B cell (primary cell): ENCODE measurements at regions not wholly inside any gene's neighbourhood (a gene's known extent, or its start where the extent isn't known, plus 50 kb on each side); places are given as distances from the start of the nearest gene placed in this dataset.
"Not testable (repeated sequence)": the region's sequence is repeated elsewhere in the genome, so short reads cannot be mapped to it uniquely, and the experiment has no call there.

Source experiments
- ATAC-seq: fragments of 200-7000 bp; cut with Tn5 transposase; one replicate; pipeline ENCODE4 v1.10.0; 2021; ENCODE audit warnings: low read depth, mild to moderate bottlenecking, moderate number of reproducible peaks, moderate library complexity
- CTCF ChIA-PET: fragments of 350-600 bp; sonication (Branson Sonifier 250); formaldehyde crosslinking; loops from one replicate; lab custom pipeline; 2021; ENCODE audit warnings: antibody characterized with exemption, inconsistent platforms; lab: Charles Lee
- POLR2A ChIA-PET: fragments of 350-600 bp; sonication (Branson Sonifier 250); formaldehyde crosslinking; loops from one replicate; lab custom pipeline; 2021; ENCODE audit warnings: antibody characterized with exemption; lab: Charles Lee
- DNase-seq: peaks from one replicate; pipeline ENCODE4 v3.0.0; 2013
- H2AFZ ChIP-seq: 2 replicates; pipeline ENCODE4 v1.6.1; 2012; ENCODE audit warnings: mild to moderate bottlenecking, low read depth, low read length; ENCODE audit not compliant: insufficient read depth, poor library complexity, severe bottlenecking
- H3K27ac ChIP-seq, 2 donors: 1 replicate in 1 of 2; 2 replicates in 1 of 2; pipeline ENCODE4 v1.5.1; 2012 to 2013; ENCODE audit warnings: low read length in 2 of 2, mild to moderate bottlenecking in 2 of 2, moderate library complexity in 1 of 2
- H3K27me3 ChIP-seq, 4 experiments: fragments of 200-600 bp in 1 of 4; sonication (generic) in 1 of 4; replicated peaks in 1 of 4; 1 replicate in 2 of 4; 2 replicates in 2 of 4; pipeline versions ENCODE4 v1.6.1 to v1.7.0; 2013 to 2016; ENCODE audit warnings: low read length in 3 of 4, mild to moderate bottlenecking in 2 of 4, mixed read lengths in 1 of 4, moderate library complexity in 1 of 4; ENCODE audit not compliant: insufficient read depth in 4 of 4, control insufficient read depth in 3 of 4; ENCODE audit errors: control extremely low read depth in 1 of 4
- H3K36me3 ChIP-seq, 2 experiments: replicated peaks in 1 of 2; 1 replicate in 1 of 2; 2 replicates in 1 of 2; pipeline versions ENCODE4 v1.6.1 to v1.7.1; 2013; ENCODE audit warnings: low read length in 1 of 2; ENCODE audit not compliant: insufficient read depth in 2 of 2, control insufficient read depth in 1 of 2; ENCODE audit errors: control extremely low read depth in 1 of 2, extremely low read depth in 1 of 2
- H3K4me1 ChIP-seq, 2 donors: fragments of 200-600 bp in 1 of 2; sonication (generic) in 1 of 2; 1 replicate in 1 of 2; 2 replicates in 1 of 2; pipeline versions ENCODE4 v1.5.1 to v1.6.1; 2013 to 2017; ENCODE audit warnings: low read length in 2 of 2; ENCODE audit not compliant: control insufficient read depth in 2 of 2, insufficient read depth in 2 of 2
- H3K4me2 ChIP-seq: replicated peaks from 2 replicates; pipeline ENCODE3; 2012; ENCODE audit warnings: mild to moderate bottlenecking, low read depth, low read length; ENCODE audit not compliant: poor library complexity, severe bottlenecking
- H3K4me3 ChIP-seq, 5 experiments: fragments of 200-600 bp in 1 of 5; sonication (generic) in 1 of 5; 1 replicate in 3 of 5; 2 replicates in 2 of 5; pipeline versions ENCODE4 v1.5.1 to v1.7.0; 2011 to 2016; ENCODE audit warnings: low read length in 4 of 5, mild to moderate bottlenecking in 4 of 5, low read depth in 2 of 5, control low read depth in 1 of 5, moderate library complexity in 1 of 5; ENCODE audit not compliant: insufficient read depth in 1 of 5; ENCODE audit errors: control extremely low read depth in 1 of 5, extremely low read depth in 1 of 5
- H3K79me2 ChIP-seq: fragments of 200-600 bp; sonication (generic); one replicate; pipeline ENCODE4 v1.6.0; 2016; ENCODE audit warnings: low read length; ENCODE audit not compliant: control insufficient read depth, insufficient read depth
- H3K9ac ChIP-seq: fragments of 200-600 bp; sonication (generic); 2 replicates; pipeline ENCODE4 v1.6.1; 2017; ENCODE audit warnings: mild to moderate bottlenecking, low read length, moderate library complexity
- H3K9me3 ChIP-seq, 3 donors: one replicate each; pipeline versions ENCODE4 v1.6.1 to v1.7.1; 2013; ENCODE audit warnings: low read length in 2 of 3; ENCODE audit not compliant: control insufficient read depth in 2 of 3, insufficient read depth in 1 of 3; ENCODE audit errors: control extremely low read depth in 1 of 3
- H4K20me1 ChIP-seq: 2 replicates; pipeline ENCODE4 v1.6.0; 2012; ENCODE audit warnings: mild to moderate bottlenecking, low read length; ENCODE audit not compliant: insufficient read depth, control insufficient read depth, poor library complexity, severe bottlenecking
- H3K27ac Mint-ChIP-seq: one replicate; pipeline ENCODE4 v1.8.0; 2021; ENCODE audit warnings: mixed read lengths
- H3K27me3 Mint-ChIP-seq: one replicate; pipeline ENCODE4 v1.8.0; 2021; ENCODE audit warnings: mixed read lengths
- H3K4me1 Mint-ChIP-seq: one replicate; pipeline ENCODE4 v1.8.0; 2021; ENCODE audit warnings: mixed read lengths
- H3K4me3 Mint-ChIP-seq: one replicate; pipeline ENCODE4 v1.8.0; 2021; ENCODE audit warnings: mixed read lengths
- H3K9me3 Mint-ChIP-seq: one replicate; pipeline ENCODE4 v1.8.0; 2022; ENCODE audit warnings: mixed read lengths; ENCODE audit not compliant: insufficient read depth
- CTCF ChIP-seq: fragments of 200-600 bp; IDR thresholded peaks from one replicate; pipeline ENCODE4 v1.8.0; 2022; ENCODE audit warnings: antibody characterized with exemption, mild to moderate bottlenecking
- EZH2 ChIP-seq: IDR thresholded peaks from 2 replicates; pipeline ENCODE4 v1.6.1; 2012; ENCODE audit warnings: borderline replicate concordance, low read depth, mild to moderate bottlenecking, moderate library complexity, low read length; ENCODE audit not compliant: insufficient read depth, poor library complexity, severe bottlenecking
- WGBS: methylation state at CpG from one replicate; pipeline ENCODE4 v1.1.5; 2013; ENCODE audit warnings: missing lambda C conversion rate; ENCODE audit not compliant: insufficient coverage; 5-methylcytosine and 5-hydroxymethylcytosine counted together
- intact Hi-C: fragments of 100-400 bp; cut with micrococcal nuclease; formaldehyde crosslinking; loops from one replicate; pipeline ENCODE4 v1.10.0; 2022

GRCh38 chrY:12292542-12292941 is 408.5 kb upstream of the USP9Y start:
- Histone ChIP-seq H3K27me3 (no peaks in the 10 kb centered on the region), H3K9me3 (no peaks in the 10 kb centered on the region), H4K20me1 (no peaks in the 10 kb centered on the region), H3K36me3 (no peaks in the 10 kb centered on the region), H3K9ac (no peak overlapping the region), H2AFZ (no peak overlapping the region), H3K4me2 (no peak overlapping the region), H3K4me1 (no peaks in the 10 kb centered on the region), H3K79me2 (no peaks in the 10 kb centered on the region), H3K4me3 (no peak overlapping the region), H3K27ac (no peak overlapping the region)
- TF ChIP-seq EZH2, result no peak
- no peak for TF ChIP-seq CTCF
- DNase-seq (no peak), ATAC-seq (no peak)
- no peak overlapping the region for H3K4me3 Mint-ChIP-seq
- ChIA-PET CTCF (no interaction called here), POLR2A (no interaction called here)
- intact Hi-C loops, result no loop called here
- no peaks in the 10 kb centered on the region for H3K4me1 Mint-ChIP-seq
- H3K27me3 Mint-ChIP-seq, result no peaks in the 10 kb centered on the region
- no peak overlapping the region for H3K27ac Mint-ChIP-seq
- H3K9me3 Mint-ChIP-seq, result no peaks in the 10 kb centered on the region

- H4K20me1 ChIP-seq, result no peaks in the 10 kb centered on the region
- no peak overlapping the region for H3K27ac ChIP-seq
- no peak overlapping the region for H3K9ac ChIP-seq
- no peak for ATAC-seq
- Mint-ChIP-seq H3K4me1 (no peaks in the 10 kb centered on the region), H3K27me3 (no peaks in the 10 kb centered on the region), H3K9me3 (no peaks in the 10 kb centered on the region), H3K27ac (no peak overlapping the region), H3K4me3 (no peak overlapping the region)
- no peak overlapping the region for H3K4me3 ChIP-seq
- no peaks in the 10 kb centered on the region for H3K79me2 ChIP-seq
- H3K27me3 ChIP-seq, result no peaks in the 10 kb centered on the region
- H3K36me3 ChIP-seq, result no peaks in the 10 kb centered on the region
- ChIA-PET POLR2A (no interaction called here), CTCF (no interaction called here)
- no peaks in the 10 kb centered on the region for H3K4me1 ChIP-seq
- intact Hi-C loops, result no loop called here
- no CpG with 5 or more reads among the region's 1 CpG for WGBS
- H3K9me3 ChIP-seq, result no peaks in the 10 kb centered on the region
- no peak for TF ChIP-seq EZH2
- no peak for TF ChIP-seq CTCF
- H3K4me2 ChIP-seq, result no peak overlapping the region
- DNase-seq, result no peak
- H2AFZ ChIP-seq, result no peak overlapping the region
These were observed 404.6 kb upstream of the USP9Y start for GRCh38 chrY:12296460-12296859.

GRCh38 chrY:12299796-12300195 is 401.2 kb upstream of the USP9Y start:
- H3K36me3 ChIP-seq, H3K4me1 Mint-ChIP-seq, ATAC-seq, H3K9me3 Mint-ChIP-seq, CTCF ChIA-PET, H3K27ac ChIP-seq, H3K4me1 ChIP-seq, H3K27me3 ChIP-seq, H2AFZ ChIP-seq, H3K27me3 Mint-ChIP-seq, H3K4me2 ChIP-seq, H4K20me1 ChIP-seq, POLR2A ChIA-PET, intact Hi-C loops, H3K9ac ChIP-seq, H3K79me2 ChIP-seq, DNase-seq, H3K27ac Mint-ChIP-seq, H3K4me3 Mint-ChIP-seq, H3K9me3 ChIP-seq, H3K4me3 ChIP-seq: not testable (repeated sequence)
- WGBS, result no CpG with 5 or more reads among the region's 9 CpGs
